Gastrocnemius medialis (tissue), 4 donors: ENCODE measurements at regions not wholly inside any gene's neighbourhood (a gene's known extent, or its start where the extent isn't known, plus 50 kb on each side); places are given as distances from the start of the nearest gene placed in this dataset.
"Not testable (repeated sequence)": the region's sequence is repeated elsewhere in the genome, so short reads cannot be mapped to it uniquely, and the experiment has no call there.

Experiments
- ATAC-seq, 2 donors: fragments of 150-250 bp; one replicate each; pipeline ENCODE4 v1.9.1; 2016
- DNase-seq, 2 donors: peaks; one replicate each; pipeline ENCODE4 v3.0.0-alpha.2; 2019
- H3K27ac ChIP-seq, 4 donors: fragments of 200-600 bp; sonication (generic); 1 replicate in 1 of 4; 2 replicates in 3 of 4; pipeline ENCODE4 v1.5.1; 2016 to 2018; ENCODE audit warnings: mild to moderate bottlenecking in 2 of 4, moderate library complexity in 1 of 4
- H3K27me3 ChIP-seq, 3 donors: fragments of 200-600 bp; sonication (generic) in 2 of 3; 1 replicate in 1 of 3; 2 replicates in 2 of 3; pipeline versions ENCODE4 v1.5.1 to v1.6.0; 2016 to 2019; ENCODE audit warnings: mild to moderate bottlenecking in 1 of 3, moderate library complexity in 1 of 3
- H3K36me3 ChIP-seq, 2 donors: fragments of 200-600 bp; sonication (generic) in 1 of 2; one replicate each; pipeline ENCODE4 v1.5.1; 2017 to 2018
- H3K4me1 ChIP-seq, 2 donors: fragments of 200-600 bp; sonication (generic) in 1 of 2; one replicate each; pipeline ENCODE4 v1.5.1; 2016 to 2017; ENCODE audit warnings: mild to moderate bottlenecking in 2 of 2
- H3K4me3 ChIP-seq, 4 donors: fragments of 200-600 bp; sonication (generic) in 3 of 4; 1 replicate in 1 of 4; 2 replicates in 3 of 4; pipeline ENCODE4 v1.5.1; 2016 to 2019; ENCODE audit warnings: mild to moderate bottlenecking in 2 of 4
- H3K9me3 ChIP-seq, 3 donors: fragments of 200-600 bp; sonication (generic) in 2 of 3; 1 replicate in 1 of 3; 2 replicates in 2 of 3; pipeline ENCODE4 v1.5.1; 2016 to 2019
- CTCF ChIP-seq, 5 experiments: fragments of 450-650 bp in 3 of 5; fragments of 200-600 bp in 2 of 5; sonication (generic) in 2 of 5; IDR thresholded peaks in 4 of 5; conservative IDR thresholded peaks in 1 of 5; 1 replicate in 4 of 5; 2 replicates in 1 of 5; pipeline ENCODE4 v1.5.1; 2016 to 2019; ENCODE audit warnings: antibody characterized with exemption in 5 of 5, mild to moderate bottlenecking in 3 of 5, moderate library complexity in 3 of 5
- POLR2A ChIP-seq, 2 donors: fragments of 450-650 bp; IDR thresholded peaks; one replicate each; pipeline ENCODE4 v1.6.1; 2017; ENCODE audit warnings: antibody characterized with exemption in 2 of 2, mild to moderate bottlenecking in 2 of 2, moderate library complexity in 2 of 2
- in situ Hi-C, 4 donors: fragments of 200-750 bp; cut with MboI; loops; one replicate each; pipeline versions ENCODE4 v1.15.0 to v1.8.0; 2017; ENCODE audit warnings: low sequenced_read_pairs in 4 of 4
- intact Hi-C: fragments of 100-400 bp; cut with DNase I; formaldehyde crosslinking; loops from one replicate; pipeline ENCODE4 v1.15.1; 2023; ENCODE audit warnings: low total_unique reads

GRCh38 chr15:35256551-35256950, 171.5 kb upstream of the NANOGP8 start:
- intact Hi-C loops (no loop called here), in situ Hi-C loops (no loop called here)
- no peak for ATAC-seq
- no peaks in the 10 kb centered on the region for H3K4me1 ChIP-seq
- no peak for TF ChIP-seq CTCF (IDR thresholded peaks at IDR 0.05 in 4 of 5, conservative IDR thresholded peaks at IDR 0.05 in 1 of 5)
- no peak for TF ChIP-seq POLR2A (IDR thresholded peaks at IDR 0.05)
- no peak overlapping the region for H3K27ac ChIP-seq
- DNase-seq, result no peak
- H3K36me3 ChIP-seq, result no peaks in the 10 kb centered on the region
- no peak overlapping the region for H3K4me3 ChIP-seq
- no peaks in the 10 kb centered on the region for H3K27me3 ChIP-seq
- H3K9me3 ChIP-seq, result no peaks in the 10 kb centered on the region

- H3K27me3 ChIP-seq, result no peaks in the 10 kb centered on the region
- DNase-seq (no peak), ATAC-seq (no peak)
- no peaks in the 10 kb centered on the region for H3K36me3 ChIP-seq
- in situ Hi-C loops, result no loop called here
- H3K9me3 ChIP-seq, result no peaks in the 10 kb centered on the region
- intact Hi-C loops, result no loop called here
- no peak for TF ChIP-seq CTCF (IDR thresholded peaks at IDR 0.05 in 4 of 5, conservative IDR thresholded peaks at IDR 0.05 in 1 of 5)
- H3K27ac ChIP-seq, result no peak overlapping the region
- no peak overlapping the region for H3K4me3 ChIP-seq
- no peaks in the 10 kb centered on the region for H3K4me1 ChIP-seq
Observed at GRCh38 chr15:35256141-35256540, 171.0 kb upstream of the NANOGP8 start.

GRCh38 chr15:35254908-35255307, 169.8 kb upstream of the NANOGP8 start:
- ATAC-seq, in situ Hi-C loops, DNase-seq, intact Hi-C loops, H3K27ac ChIP-seq, H3K9me3 ChIP-seq, H3K27me3 ChIP-seq, H3K36me3 ChIP-seq, H3K4me3 ChIP-seq, H3K4me1 ChIP-seq: not testable (repeated sequence)

GRCh38 chr15:35254062-35254461, 169.0 kb upstream of the NANOGP8 start:
- Histone ChIP-seq H3K27ac (no peak overlapping the region), H3K9me3 (no peaks in the 10 kb centered on the region), H3K36me3 (no peaks in the 10 kb centered on the region), H3K27me3 (no peaks in the 10 kb centered on the region), H3K4me1 (no peaks in the 10 kb centered on the region), H3K4me3 (no peak overlapping the region)
- in situ Hi-C loops, result no loop called here
- intact Hi-C loops, result no loop called here
- ATAC-seq (no peak), DNase-seq (no peak)
- TF ChIP-seq POLR2A (IDR thresholded peaks at IDR 0.05) (no peak), CTCF (IDR thresholded peaks at IDR 0.05 in 4 of 5, conservative IDR thresholded peaks at IDR 0.05 in 1 of 5) (no peak)

GRCh38 chr15:35252351-35252865, 167.3 kb upstream of the NANOGP8 start:
- ATAC-seq (no peak), DNase-seq (no peak)
- no peak overlapping the region for H3K27ac ChIP-seq
- in situ Hi-C loops (no loop called here), intact Hi-C loops (no loop called here)
- H3K27me3 ChIP-seq, result no peaks in the 10 kb centered on the region
- no peak for TF ChIP-seq POLR2A (IDR thresholded peaks at IDR 0.05)
- TF ChIP-seq CTCF (IDR thresholded peaks at IDR 0.05 in 4 of 5, conservative IDR thresholded peaks at IDR 0.05 in 1 of 5), result no peak
- no peaks in the 10 kb centered on the region for H3K4me1 ChIP-seq
- H3K9me3 ChIP-seq, result no peaks in the 10 kb centered on the region
- H3K36me3 ChIP-seq, result no peaks in the 10 kb centered on the region
- H3K4me3 ChIP-seq, result no peak overlapping the region
